ENCODE measurements at regions not wholly inside any gene's neighbourhood (a gene's known extent, or its start where the extent isn't known, plus 50 kb on each side); places are given as distances from the start of the nearest gene placed in this dataset.

DNA sequence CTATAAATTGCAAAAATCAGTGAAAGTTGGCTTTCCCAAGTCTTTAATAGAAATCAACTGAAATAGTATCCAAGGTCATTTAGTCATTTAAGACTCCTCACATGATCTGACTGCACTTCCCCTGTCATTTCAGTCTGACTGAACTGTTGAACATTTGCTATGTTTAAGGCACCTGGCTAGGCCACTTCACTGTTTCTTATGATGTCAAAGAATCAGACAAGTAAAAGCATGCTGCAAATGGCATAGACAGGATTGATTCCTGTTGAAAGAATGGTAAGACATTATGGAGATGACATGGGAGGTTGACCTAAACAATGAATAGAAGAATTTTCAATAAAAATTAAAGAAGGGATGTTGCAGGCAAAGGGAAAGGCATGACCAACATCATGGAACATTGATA, 502.1 kb downstream of the NFIB start:
- no peak for TF ChIP-seq POLR2A (IDR thresholded peaks at IDR 0.05; ENCODE audit: low read depth)
- TF ChIP-seq, protein P1, sequence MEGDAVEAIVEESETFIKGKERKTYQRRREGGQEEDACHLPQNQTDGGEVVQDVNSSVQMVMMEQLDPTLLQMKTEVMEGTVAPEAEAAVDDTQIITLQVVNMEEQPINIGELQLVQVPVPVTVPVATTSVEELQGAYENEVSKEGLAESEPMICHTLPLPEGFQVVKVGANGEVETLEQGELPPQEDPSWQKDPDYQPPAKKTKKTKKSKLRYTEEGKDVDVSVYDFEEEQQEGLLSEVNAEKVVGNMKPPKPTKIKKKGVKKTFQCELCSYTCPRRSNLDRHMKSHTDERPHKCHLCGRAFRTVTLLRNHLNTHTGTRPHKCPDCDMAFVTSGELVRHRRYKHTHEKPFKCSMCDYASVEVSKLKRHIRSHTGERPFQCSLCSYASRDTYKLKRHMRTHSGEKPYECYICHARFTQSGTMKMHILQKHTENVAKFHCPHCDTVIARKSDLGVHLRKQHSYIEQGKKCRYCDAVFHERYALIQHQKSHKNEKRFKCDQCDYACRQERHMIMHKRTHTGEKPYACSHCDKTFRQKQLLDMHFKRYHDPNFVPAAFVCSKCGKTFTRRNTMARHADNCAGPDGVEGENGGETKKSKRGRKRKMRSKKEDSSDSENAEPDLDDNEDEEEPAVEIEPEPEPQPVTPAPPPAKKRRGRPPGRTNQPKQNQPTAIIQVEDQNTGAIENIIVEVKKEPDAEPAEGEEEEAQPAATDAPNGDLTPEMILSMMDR (IDR thresholded peaks at IDR 0.05) = no peak

Data from esophagus muscularis mucosa (tissue), 3 donors.